ENCODE measurements at regions not wholly inside any gene's neighbourhood (a gene's known extent, or its start where the extent isn't known, plus 50 kb on each side); places are given as distances from the start of the nearest gene placed in this dataset.

- no peak for DNase-seq (ENCODE audit: low read depth in 3 of 3, low spot score in 2 of 3)
Measured at GRCh38 chr21:22855581-22855980, 1857.4 kb downstream of the NCAM2 start.

DNA sequence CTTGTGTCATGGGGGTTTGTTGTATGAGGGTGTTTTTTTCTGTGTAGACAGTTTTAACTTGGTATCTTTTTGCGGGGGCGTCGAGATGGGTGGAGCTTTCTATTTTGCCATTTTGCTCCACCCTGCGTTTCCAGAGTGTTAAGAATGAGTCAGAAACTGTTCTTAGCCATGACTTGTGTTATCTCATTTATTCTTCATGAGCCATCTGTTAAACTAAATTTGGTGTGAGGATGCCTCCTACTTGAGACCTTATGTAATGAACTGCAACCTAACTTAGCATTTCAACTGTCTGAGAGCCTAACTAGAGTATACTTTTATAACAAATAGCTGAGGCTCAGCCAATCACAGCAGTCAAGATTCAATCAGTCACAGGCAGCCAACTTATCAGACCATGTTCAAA is 1873.5 kb downstream of the NCAM2 start:
- no peak for DNase-seq (ENCODE audit: low read depth in 3 of 3, low spot score in 2 of 3)

DNA sequence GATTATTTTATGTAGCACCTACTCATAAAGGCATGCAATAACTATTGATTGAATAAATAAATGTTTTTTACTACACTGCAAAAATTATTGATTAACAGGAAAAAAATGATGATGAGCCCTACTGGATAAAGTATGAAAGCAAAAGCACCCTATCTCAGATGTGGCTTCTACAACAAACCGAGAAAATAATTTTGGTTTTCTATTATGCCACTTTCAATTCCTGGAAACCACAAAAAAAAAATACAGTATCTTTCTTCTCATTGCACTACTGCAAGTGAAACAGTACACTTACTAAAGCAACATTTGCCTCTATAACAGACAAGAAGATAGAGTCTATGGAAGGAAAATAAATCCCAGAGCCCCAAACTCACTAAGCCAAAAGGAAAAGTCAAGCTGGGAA is 1882.4 kb downstream of the NCAM2 start:
- DNase-seq (ENCODE audit: low read depth in 3 of 3, low spot score in 2 of 3), result no peak

- DNase-seq (ENCODE audit: low read depth in 3 of 3, low spot score in 2 of 3), result no peak
Measured at GRCh38 chr21:22881131-22881530, 1882.9 kb downstream of the NCAM2 start.

- no peak for DNase-seq (ENCODE audit: low read depth in 3 of 3, low spot score in 2 of 3)
Measured at GRCh38 chr21:22885079-22885478, 1886.9 kb downstream of the NCAM2 start.

- no peak for DNase-seq (ENCODE audit: low read depth in 3 of 3, low spot score in 2 of 3)
Measured at GRCh38 chr21:22885614-22886013, 1887.4 kb downstream of the NCAM2 start.

DNA sequence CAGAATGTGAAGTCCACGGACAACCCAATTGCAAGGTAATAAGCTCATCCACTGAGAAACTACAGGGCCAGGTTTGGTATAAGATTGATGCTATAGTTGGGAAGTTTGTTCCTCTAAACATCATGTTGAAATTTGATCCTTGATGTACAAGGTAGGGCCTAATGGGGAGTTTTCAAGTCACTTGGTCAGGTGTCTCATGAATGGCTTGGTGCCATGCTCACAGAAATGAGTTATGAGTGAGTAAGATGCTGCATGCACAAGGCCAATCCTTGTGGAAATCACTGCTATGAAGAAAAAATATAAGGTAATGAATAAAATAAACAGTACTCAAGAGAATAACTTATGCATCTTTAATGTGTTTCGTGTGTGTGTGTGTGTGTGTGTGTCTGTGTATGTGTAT is 1891.2 kb downstream of the NCAM2 start:
- no peak for DNase-seq (ENCODE audit: low read depth in 3 of 3, low spot score in 2 of 3)

DNA sequence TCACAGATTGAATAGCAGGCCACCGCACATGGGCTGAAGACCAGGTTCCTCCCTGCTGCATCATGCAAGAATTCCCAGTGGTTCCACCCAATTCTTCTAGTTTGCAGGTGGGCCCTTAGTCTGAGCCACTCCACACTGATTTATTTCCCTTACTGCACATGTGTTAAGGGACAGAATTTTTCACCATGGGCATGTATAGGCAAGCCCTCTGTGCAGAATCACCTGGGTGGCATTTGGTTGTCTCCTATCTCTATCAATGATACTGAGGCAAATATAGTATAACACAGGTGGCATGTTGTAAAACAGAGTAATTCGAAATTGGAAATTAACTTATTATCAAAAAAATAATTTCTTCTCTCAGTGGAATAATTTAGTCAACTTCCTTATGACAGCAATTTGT is 1892.4 kb downstream of the NCAM2 start:
- DNase-seq (ENCODE audit: low read depth in 3 of 3, low spot score in 2 of 3), result no peak

DNA sequence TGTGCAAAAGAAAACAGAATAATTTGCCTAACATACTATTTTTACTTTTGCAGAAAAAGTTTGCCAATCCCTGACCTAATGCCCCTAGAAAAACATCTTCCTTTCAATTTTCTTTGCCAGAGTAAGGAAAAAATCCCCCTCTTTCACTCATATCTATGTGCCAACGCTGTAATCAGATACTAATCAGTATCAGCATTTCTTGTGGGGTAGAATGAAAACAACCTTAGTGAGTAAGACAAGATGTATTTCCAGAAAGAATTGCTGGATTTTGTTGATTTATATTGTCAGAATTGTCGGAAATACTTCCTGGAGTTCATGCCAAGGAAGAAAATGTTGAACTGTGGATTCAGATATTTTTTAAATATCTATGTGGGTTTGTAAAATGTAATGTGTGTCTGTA is 1893.8 kb downstream of the NCAM2 start:
- no peak for DNase-seq (ENCODE audit: low read depth in 3 of 3, low spot score in 2 of 3)

DNA sequence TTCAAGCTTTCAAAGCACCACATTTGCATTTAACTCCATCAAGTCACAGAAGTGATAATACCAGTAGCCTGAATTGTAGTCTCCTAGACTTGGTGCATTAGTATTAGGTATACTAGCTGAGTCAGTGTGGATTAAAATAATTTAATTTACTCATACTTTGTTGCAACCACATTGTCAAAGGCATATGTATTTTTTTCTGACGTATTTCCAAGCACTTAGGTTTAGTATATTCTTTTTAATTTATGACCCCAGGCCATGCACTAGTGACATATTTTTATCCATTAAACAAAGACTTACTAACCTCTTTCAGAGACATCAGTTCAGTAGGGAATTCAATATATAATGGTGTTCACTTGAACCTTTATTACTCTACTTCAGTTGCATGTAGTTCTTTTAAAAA is 1894.5 kb downstream of the NCAM2 start:
- no peak for DNase-seq (ENCODE audit: low read depth in 3 of 3, low spot score in 2 of 3)

DNA sequence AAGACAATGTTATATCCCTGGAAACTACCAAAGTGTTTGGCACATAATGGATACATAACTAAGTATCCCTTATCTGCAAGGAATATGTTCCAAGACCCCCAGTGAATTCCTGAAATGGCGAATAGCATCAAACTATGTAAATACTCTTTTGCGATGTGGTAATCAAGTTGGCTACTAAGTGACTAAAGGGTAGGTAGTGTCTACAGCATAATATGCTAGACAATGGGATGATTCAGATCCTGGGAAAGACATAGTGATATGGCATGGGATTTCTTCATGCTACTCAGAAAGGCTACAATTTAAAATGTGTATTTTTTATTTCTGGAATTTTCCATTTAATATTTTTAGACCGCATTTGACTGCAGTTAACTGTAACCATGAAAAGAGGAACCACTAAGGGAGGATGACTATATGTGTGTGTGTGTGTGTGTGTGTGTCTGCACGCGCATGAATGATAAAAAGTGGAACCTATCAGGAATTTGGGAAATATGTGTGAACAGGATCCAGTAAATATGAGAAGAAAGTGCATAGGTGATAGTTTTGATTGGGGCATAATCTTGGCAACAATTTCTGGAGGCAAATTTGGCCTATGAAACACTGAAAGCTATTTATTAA is 1899.9 kb downstream of the NCAM2 start:
- no peak for DNase-seq (ENCODE audit: low read depth in 3 of 3, low spot score in 2 of 3)

DNA sequence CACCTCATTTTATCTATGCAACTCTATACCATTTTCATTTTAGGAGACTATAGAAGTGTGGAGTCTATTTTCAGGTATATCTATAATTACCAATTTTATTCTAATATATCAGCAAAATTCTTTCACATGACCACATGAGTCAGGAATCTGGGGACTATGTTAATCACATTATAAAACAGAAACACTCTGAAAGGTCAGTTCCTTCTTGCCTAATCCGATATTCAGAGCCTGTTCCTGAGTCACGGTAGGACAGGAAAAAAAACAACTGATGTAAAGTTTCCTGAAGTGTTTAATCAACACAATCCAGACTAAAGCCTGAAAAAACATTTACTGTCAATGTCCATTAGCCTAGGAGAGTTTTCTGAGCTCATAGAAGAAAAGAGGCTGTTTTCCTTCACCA is 1902.3 kb downstream of the NCAM2 start:
- no peak for DNase-seq (ENCODE audit: low read depth in 3 of 3, low spot score in 2 of 3)

DNA sequence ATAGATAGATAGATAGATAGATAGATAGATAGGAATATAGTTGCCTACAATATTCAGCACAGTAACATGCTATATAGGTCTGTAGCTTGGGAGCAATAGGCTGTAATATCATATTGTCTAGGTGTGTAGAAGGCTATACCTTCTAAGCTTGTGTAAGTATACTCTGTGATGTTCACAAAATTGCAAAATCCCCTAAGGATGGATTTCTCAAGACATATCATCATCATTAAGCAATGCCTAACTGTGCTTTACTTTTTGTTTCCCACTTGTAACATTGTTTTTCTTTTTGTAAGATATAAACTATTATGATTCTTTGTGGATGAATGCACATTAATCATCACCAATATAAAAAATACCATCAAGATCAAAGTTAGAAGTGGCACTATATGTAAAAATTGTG is 1905.6 kb downstream of the NCAM2 start:
- DNase-seq (ENCODE audit: low read depth in 3 of 3, low spot score in 2 of 3), result no peak

DNA sequence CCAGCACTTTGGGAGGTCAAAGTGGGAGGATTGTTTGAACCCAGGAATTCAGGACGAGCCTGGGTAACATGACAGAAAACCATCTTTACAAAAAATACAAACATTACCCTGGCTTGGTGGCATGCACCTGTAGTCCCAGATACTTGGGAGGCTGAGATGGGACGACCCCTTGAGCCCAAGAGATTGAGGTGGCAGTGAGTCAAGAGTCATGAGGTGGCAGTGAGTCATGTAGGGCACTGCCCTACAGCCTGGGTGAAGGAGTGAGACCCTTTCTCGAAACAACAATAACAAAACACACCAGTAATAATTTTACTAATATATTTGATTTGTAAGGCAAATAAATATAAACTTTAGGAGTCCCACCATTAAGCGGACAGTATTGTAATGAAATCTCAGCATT is 1906.2 kb downstream of the NCAM2 start:
- no peak for DNase-seq (ENCODE audit: low read depth in 3 of 3, low spot score in 2 of 3)

- DNase-seq (ENCODE audit: low read depth in 3 of 3, low spot score in 2 of 3), result no peak
Measured at GRCh38 chr21:22925032-22925431, 1926.8 kb downstream of the NCAM2 start.

DNA sequence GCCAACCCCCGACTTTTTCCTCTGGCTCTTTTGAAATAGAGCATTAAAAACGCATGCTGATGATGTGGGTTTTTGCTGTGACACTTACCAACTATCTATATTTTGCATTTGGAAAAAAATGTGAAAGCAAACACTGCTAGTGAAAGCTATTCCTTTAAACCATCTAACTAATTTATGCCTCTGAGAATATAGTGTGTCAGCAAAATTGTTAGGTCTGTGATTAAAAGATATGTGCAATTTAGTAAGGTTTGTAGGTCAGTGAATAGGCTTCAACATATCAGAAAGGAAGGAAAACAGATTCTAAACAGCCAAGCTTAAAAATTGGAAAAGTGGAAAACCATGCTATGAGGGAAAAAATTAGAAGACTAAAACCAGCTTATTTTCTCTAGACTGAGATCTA is 1929.3 kb downstream of the NCAM2 start:
- DNase-seq (ENCODE audit: low read depth in 3 of 3, low spot score in 2 of 3), result no peak

DNA sequence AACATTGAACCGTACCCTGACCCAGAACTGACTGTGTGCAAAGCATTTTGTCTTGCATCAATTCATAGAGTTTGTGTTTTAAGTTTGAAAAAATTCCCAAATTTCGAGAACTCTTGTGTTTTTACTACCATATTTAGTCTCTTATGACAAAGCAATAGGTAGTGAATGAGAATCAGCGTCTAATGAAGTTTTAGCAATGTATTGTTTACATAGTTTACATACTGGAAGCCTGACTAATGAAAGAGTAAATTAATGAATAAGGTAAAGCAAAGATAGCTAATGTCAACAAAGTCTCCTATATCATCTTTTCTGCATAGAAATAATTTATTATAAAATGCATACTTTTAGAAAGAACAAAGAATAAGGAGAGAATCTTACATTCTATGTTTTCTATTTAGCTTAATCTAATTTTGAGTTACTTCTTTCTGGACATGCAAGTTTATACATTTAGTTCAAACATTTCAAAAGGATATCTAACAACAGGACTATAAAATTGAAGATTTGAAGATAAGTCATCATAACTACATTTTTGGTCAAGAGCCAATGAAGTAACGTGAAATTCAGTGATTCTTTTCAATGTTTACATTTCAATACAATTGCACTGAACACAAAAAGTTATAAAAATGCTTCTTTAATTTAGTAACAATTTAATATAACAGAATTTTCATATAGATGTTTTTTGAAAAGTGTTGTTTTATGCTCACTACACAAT is 1943.7 kb downstream of the NCAM2 start:
- no peak for DNase-seq (ENCODE audit: low read depth in 3 of 3, low spot score in 2 of 3)

GRCh38 chr21:22955559-22955958 is 1957.3 kb downstream of the NCAM2 start:
- DNase-seq (ENCODE audit: low read depth in 3 of 3, low spot score in 2 of 3), result no peak

- DNase-seq (ENCODE audit: low read depth in 3 of 3, low spot score in 2 of 3), result no peak
Measured at GRCh38 chr21:22961258-22961657, 1963.0 kb downstream of the NCAM2 start.

DNA sequence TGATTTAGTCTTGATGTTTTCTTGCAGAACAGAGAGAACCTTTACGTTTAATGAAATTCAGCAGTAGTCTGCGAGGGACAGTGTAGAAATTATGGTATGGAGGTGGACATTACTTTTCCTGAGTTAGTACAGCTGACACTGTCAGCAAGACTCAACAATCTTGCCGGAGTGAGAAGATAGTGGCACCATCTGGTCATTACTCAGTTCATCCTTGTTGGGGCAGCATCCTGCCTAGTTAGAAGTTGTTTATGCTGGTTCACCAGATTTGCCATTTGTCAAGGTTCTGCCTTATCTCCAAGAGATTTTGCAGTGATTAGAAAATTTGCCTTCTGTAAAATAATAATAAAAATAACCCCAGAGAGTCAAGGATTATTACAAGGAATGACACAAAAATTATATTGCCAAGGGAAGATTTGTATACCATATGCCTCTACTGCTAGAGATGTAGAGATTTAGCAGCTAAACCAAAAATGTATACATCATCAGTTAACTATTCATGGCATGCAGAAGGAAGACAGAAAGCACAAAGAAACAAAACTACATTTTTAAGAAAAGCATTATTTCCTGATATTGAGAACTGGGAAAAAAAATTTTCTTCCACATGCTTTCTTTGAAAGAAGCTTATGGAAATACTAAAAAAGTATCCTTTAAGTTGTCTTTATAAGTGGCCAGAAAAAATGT is 1967.4 kb downstream of the NCAM2 start:
- DNase-seq (ENCODE audit: low read depth in 3 of 3, low spot score in 2 of 3), result no peak

DNA sequence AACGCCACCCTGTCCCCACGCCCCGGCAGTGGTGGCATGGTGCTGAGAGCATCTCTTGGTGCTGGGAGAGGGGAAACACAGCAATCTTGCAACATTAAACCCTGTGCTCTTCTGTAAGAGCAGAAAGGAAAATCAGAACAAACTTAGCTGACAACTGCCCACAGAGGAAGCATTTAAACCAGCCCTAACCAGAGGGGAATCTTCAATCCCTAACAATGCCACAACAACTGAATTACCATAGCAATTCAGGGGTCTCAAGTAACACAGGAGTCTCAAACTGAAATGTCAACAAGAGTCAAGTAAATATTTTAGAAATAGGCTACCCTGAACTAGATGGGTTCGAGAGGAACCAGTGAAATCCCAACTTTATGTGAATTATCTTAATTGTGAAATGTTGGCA is 1983.6 kb downstream of the NCAM2 start:
- no peak for DNase-seq (ENCODE audit: low read depth in 3 of 3, low spot score in 2 of 3)

DNA sequence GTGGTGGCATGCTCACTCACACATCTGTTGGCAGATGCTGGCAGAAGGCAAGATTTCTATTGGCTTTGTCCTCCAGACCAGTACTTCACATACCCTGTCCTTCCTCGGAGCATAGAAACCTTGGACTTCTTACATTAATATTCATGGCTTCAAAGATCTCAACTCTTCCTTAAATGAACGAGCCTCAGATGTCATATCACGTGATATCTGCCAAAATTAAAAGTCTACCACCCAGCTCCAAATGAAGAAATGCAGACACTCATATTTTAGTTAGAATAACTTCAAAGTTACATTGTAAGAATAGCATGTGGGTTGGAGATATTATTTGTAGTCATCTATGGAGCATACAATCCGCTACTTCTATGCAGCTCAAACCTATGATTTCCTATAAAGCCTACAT is 1994.9 kb downstream of the NCAM2 start:
- no peak for DNase-seq (ENCODE audit: low read depth in 3 of 3, low spot score in 2 of 3)
